ENCODE measurements at regions not wholly inside any gene's neighbourhood (a gene's known extent, or its start where the extent isn't known, plus 50 kb on each side); places are given as distances from the start of the nearest gene placed in this dataset.

GRCh38 chr3:20811006-20811405, 625.0 kb upstream of the SGO1 start:
- DNase-seq, result no peak
- TF ChIP-seq CTCF (IDR thresholded peaks at IDR 0.05; ENCODE audit: unreplicated experiment), result no peak
- no peak overlapping the region for H3K27ac Mint-ChIP-seq (ENCODE audit: unreplicated experiment)
- intact Hi-C loops (cut with micrococcal nuclease; ENCODE audit: unreplicated experiment), result no loop called here
- H3K4me1 Mint-ChIP-seq (ENCODE audit: low read depth, unreplicated experiment), result no peaks in the 10 kb centered on the region
- no peaks in the 10 kb centered on the region for H3K36me3 Mint-ChIP-seq (ENCODE audit: insufficient read depth, unreplicated experiment)
- BruUV-seq (replicated peaks), result no TSS peak
- H3K27me3 Mint-ChIP-seq (ENCODE audit: unreplicated experiment), result no peaks in the 10 kb centered on the region
- H3K4me3 Mint-ChIP-seq (ENCODE audit: low read depth, unreplicated experiment), result no peak overlapping the region
- CTCF ChIA-PET, result no interaction called here
- peaks cover 8% of the 10 kb centered on the region for H3K9me3 Mint-ChIP-seq (ENCODE audit: low read depth, unreplicated experiment)

DNA sequence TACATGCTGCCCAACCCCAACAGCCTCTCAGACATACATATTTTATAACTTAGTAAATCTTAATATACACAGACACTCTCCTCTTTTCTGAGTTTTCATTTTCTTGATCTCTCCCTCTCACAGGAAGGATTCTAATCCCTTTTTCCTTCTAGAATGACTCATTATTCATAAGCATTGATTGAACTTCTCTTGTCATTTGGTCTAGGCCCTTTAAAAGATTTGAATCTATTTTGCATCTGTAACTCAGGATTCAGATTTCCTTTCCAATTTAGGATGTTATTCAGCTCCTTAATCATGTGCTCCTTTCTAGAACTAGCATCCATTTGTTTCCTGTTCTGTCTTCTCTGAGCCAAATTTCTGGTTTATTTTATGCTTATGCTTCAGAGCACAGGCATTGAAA, 624.5 kb upstream of the SGO1 start:
- BruUV-seq (replicated peaks), result no TSS peak
- intact Hi-C loops (cut with micrococcal nuclease; ENCODE audit: unreplicated experiment), result no loop called here
- Mint-ChIP-seq H3K27ac (ENCODE audit: unreplicated experiment) (no peak overlapping the region), H3K36me3 (ENCODE audit: insufficient read depth, unreplicated experiment) (no peaks in the 10 kb centered on the region), H3K9me3 (ENCODE audit: low read depth, unreplicated experiment) (peaks cover 8% of the 10 kb centered on the region), H3K4me3 (ENCODE audit: low read depth, unreplicated experiment) (no peak overlapping the region), H3K27me3 (ENCODE audit: unreplicated experiment) (no peaks in the 10 kb centered on the region), H3K4me1 (ENCODE audit: low read depth, unreplicated experiment) (no peaks in the 10 kb centered on the region)
- CTCF ChIA-PET, result no interaction called here
- no peak for DNase-seq
- no peak for TF ChIP-seq CTCF (IDR thresholded peaks at IDR 0.05; ENCODE audit: unreplicated experiment)

DNA sequence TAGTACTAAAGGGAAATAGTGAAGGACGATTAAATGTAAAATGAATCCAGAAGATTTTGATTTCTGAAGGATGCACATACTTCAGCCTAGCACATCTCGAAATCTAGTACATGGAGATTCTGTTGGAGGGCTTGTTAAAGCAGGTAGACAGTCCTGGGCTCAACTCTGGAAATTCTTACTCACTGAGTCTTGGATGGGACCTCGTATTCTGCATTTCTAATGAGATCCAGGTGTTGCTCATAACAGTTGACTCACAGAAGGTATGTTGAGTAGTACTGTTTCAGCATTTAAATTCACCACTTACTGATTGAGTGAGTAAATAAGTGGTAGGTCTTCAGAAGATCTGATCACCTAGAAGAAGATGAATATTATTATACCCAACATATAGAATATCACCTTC, 623.4 kb upstream of the SGO1 start:
- Mint-ChIP-seq H3K4me1 (ENCODE audit: low read depth, unreplicated experiment) (no peaks in the 10 kb centered on the region), H3K9me3 (ENCODE audit: low read depth, unreplicated experiment) (peaks cover 8% of the 10 kb centered on the region), H3K36me3 (ENCODE audit: insufficient read depth, unreplicated experiment) (no peaks in the 10 kb centered on the region), H3K4me3 (ENCODE audit: low read depth, unreplicated experiment) (no peak overlapping the region), H3K27ac (ENCODE audit: unreplicated experiment) (no peak overlapping the region), H3K27me3 (ENCODE audit: unreplicated experiment) (no peaks in the 10 kb centered on the region)
- intact Hi-C loops (cut with micrococcal nuclease; ENCODE audit: unreplicated experiment), result no loop called here
- no peak for TF ChIP-seq CTCF (IDR thresholded peaks at IDR 0.05; ENCODE audit: unreplicated experiment)
- CTCF ChIA-PET, result no interaction called here
- no peak for DNase-seq
- BruUV-seq (replicated peaks), result no TSS peak

DNA sequence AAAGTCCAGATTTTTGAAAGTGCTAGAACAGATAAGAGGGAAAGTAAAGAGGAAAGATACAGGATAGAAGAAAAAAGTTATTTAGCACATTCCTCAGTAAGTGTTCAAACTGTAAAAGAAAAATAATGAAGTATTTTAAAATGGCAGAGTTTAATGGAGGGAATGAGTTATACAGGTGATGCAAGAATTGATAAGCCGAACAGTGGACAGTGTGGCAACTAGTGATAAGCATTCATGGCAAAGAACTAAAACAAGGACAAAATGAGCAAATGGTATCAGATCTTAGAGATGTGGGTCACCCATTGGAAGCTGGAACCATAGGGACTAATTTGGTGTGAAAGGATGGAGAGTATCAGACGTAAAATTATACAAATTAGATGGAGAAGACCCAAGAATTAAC, 622.9 kb upstream of the SGO1 start:
- no TSS peak for BruUV-seq (replicated peaks)

More for the DNA sequence above, 622.9 kb upstream of the SGO1 start:
- Mint-ChIP-seq H3K4me1 (ENCODE audit: low read depth, unreplicated experiment) (no peaks in the 10 kb centered on the region), H3K9me3 (ENCODE audit: low read depth, unreplicated experiment) (peaks cover 8% of the 10 kb centered on the region), H3K27me3 (ENCODE audit: unreplicated experiment) (no peaks in the 10 kb centered on the region), H3K27ac (ENCODE audit: unreplicated experiment) (no peak overlapping the region), H3K4me3 (ENCODE audit: low read depth, unreplicated experiment) (no peak overlapping the region), H3K36me3 (ENCODE audit: insufficient read depth, unreplicated experiment) (no peaks in the 10 kb centered on the region)
- intact Hi-C loops (cut with micrococcal nuclease; ENCODE audit: unreplicated experiment), result no loop called here
- TF ChIP-seq CTCF (IDR thresholded peaks at IDR 0.05; ENCODE audit: unreplicated experiment), result no peak
- CTCF ChIA-PET, result no interaction called here
- no peak for DNase-seq

Measured in Calu3 (cell line).